ENCODE measurements at regions not wholly inside any gene's neighbourhood (a gene's known extent, or its start where the extent isn't known, plus 50 kb on each side); places are given as distances from the start of the nearest gene placed in this dataset.

DNA sequence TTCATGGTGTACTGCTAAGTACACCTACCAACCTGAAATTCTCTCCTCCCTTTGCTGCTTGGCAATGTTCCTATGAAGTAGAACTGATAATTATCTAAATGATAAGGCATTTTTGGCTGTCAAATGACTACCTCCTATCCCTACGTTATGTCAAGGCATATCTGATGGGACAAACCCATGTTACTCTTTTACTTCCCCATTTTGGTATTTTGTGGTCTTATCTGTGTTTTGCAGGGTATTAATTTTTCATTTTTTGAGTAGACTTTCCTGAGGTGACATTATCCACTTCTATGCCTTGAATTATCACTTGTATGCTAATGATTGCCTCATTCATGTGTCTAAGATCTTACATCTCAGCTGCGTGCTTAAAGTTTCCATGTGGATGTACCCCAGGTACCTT, 499.6 kb upstream of the B3GALT2 start:
- Histone ChIP-seq H3K36me3 (no peaks in the 10 kb centered on the region), H3K4me3 (no peak overlapping the region), H3K27ac (no peak overlapping the region), H3K27me3 (ENCODE audit: low read depth) (no peaks in the 10 kb centered on the region), H3K9me3 (no peaks in the 10 kb centered on the region), H3K4me1 (no peaks in the 10 kb centered on the region)
- intact Hi-C loops (cut with DNase I) = no loop called here
- peak in 1 of 2 donors; percentile 11 for ATAC-seq
- DNase-seq = no peak
- TF ChIP-seq, protein P1, sequence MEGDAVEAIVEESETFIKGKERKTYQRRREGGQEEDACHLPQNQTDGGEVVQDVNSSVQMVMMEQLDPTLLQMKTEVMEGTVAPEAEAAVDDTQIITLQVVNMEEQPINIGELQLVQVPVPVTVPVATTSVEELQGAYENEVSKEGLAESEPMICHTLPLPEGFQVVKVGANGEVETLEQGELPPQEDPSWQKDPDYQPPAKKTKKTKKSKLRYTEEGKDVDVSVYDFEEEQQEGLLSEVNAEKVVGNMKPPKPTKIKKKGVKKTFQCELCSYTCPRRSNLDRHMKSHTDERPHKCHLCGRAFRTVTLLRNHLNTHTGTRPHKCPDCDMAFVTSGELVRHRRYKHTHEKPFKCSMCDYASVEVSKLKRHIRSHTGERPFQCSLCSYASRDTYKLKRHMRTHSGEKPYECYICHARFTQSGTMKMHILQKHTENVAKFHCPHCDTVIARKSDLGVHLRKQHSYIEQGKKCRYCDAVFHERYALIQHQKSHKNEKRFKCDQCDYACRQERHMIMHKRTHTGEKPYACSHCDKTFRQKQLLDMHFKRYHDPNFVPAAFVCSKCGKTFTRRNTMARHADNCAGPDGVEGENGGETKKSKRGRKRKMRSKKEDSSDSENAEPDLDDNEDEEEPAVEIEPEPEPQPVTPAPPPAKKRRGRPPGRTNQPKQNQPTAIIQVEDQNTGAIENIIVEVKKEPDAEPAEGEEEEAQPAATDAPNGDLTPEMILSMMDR (IDR thresholded peaks at IDR 0.05) = no peak

DNA sequence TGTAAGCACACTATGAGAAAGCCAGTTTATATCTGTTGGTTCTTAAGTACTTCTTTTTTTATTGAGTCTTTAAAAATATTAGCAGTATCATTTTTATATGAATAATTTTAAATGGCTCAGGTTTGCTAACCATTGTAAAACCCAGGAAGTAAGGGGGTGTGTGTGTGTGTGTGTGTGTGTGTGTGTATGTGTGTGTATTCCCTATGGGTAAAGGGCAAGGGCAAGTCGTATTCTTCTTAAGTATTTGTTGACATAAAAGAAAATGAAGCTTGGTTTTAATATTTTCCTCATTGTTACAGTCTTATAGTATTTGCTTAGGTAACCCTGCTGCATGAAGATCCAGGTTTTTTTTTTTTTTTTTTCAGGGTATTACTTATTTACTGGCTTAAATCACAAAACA, 495.0 kb upstream of the B3GALT2 start:
- TF ChIP-seq, protein P1 (IDR thresholded peaks at IDR 0.05) = no peak
- Histone ChIP-seq H3K9me3 (no peaks in the 10 kb centered on the region), H3K4me1 (no peaks in the 10 kb centered on the region), H3K4me3 (no peak overlapping the region), H3K36me3 (no peaks in the 10 kb centered on the region), H3K27me3 (ENCODE audit: low read depth) (no peaks in the 10 kb centered on the region), H3K27ac (no peak overlapping the region)
- intact Hi-C loops (cut with DNase I) = no loop called here
- DNase-seq (no peak), ATAC-seq (no peak)

DNA sequence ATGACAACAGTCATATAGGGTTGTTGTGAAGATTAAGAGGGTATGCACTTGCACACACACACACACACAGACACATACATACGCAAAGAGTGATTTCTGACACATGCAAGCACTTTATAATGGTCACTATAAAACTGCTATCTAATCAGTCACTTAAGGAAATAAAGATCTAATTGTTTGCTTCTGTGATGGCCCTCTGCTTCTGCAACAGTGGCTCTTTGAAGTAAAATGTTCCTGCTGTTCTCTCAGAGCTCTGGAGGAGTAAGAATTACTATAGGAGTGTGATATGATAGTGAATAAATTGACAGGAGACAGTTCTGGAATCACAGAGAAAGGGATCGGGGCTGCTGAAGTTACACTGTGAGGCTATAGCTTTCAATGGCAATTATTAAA, 494.5 kb upstream of the B3GALT2 start:
- intact Hi-C loops (cut with DNase I) = no loop called here
- ATAC-seq = no peak
- DNase-seq = no peak
- Histone ChIP-seq H3K9me3 (no peaks in the 10 kb centered on the region), H3K4me3 (no peak overlapping the region), H3K4me1 (no peaks in the 10 kb centered on the region), H3K27me3 (ENCODE audit: low read depth) (no peaks in the 10 kb centered on the region), H3K36me3 (no peaks in the 10 kb centered on the region), H3K27ac (no peak overlapping the region)
- TF ChIP-seq, protein P1 (IDR thresholded peaks at IDR 0.05) = no peak

DNA sequence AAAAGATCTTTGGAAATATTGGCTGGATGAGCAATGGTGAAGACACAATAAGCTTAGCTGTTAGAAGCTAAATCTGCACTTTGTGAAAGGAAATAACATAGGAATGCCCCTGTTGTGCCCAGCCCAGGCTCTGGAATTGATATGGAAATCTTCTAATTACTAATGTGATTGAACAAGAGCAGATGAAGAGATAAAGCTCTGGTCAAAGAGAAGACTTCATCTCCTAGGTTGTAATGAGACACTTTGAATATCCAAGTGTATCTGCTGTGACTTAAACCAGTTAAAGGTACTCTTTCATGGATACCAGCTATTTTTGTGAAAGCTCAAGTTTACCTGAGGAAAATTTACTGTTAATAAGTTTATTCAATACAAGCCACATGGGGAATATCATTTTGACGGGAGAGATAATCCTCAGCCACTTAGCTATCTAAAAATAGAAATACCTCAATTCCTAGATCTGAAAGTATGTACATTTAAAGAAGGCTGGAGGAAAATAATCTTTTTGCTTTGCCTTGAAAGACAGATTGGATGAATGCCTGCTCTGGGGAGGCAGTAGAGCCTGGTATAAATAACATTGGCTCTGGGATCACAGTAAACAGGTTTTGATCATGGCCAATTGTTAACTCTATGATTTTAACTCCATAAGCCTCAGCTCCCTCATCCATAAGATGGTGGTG, 494.0 kb upstream of the B3GALT2 start:
- no peak overlapping the region for H3K27ac ChIP-seq
- DNase-seq = no peak

GRCh38 chr1:193677874-193678273, 491.5 kb upstream of the B3GALT2 start:
- TF ChIP-seq, protein P1 (IDR thresholded peaks at IDR 0.05) = no peak
- intact Hi-C loops (cut with DNase I) = no loop called here
- Histone ChIP-seq H3K36me3 (no peaks in the 10 kb centered on the region), H3K9me3 (no peaks in the 10 kb centered on the region), H3K4me3 (no peak overlapping the region), H3K27me3 (ENCODE audit: low read depth) (no peaks in the 10 kb centered on the region), H3K4me1 (no peaks in the 10 kb centered on the region), H3K27ac (no peak overlapping the region)
- no peak for DNase-seq
- no peak for ATAC-seq

More for the DNA sequence above, 494.0 kb upstream of the B3GALT2 start:
- Histone ChIP-seq H3K4me1 (no peaks in the 10 kb centered on the region), H3K36me3 (no peaks in the 10 kb centered on the region), H3K4me3 (no peak overlapping the region), H3K27me3 (ENCODE audit: low read depth) (no peaks in the 10 kb centered on the region), H3K9me3 (no peaks in the 10 kb centered on the region)
- intact Hi-C loops (cut with DNase I) = no loop called here
- ATAC-seq = no peak
- TF ChIP-seq, protein P1 (IDR thresholded peaks at IDR 0.05) = no peak
